K562 (cell line): ENCODE measurements at regions not wholly inside any gene's neighbourhood (a gene's known extent, or its start where the extent isn't known, plus 50 kb on each side); places are given as distances from the start of the nearest gene placed in this dataset.

Experiments
- ATAC-seq: fragments of 200-7000 bp; cut with Tn5 transposase; 3 replicates; pipeline ENCODE4 v1.9.1; 2020; ENCODE audit warnings: moderate library complexity
- BruUV-seq: library from RNA; stranded (reverse); fragments of 400-500 nt; replicated peaks from 2 replicates; lab custom pipeline; 2021; lab: Mats Ljungman, UMichigan
- CTCF ChIA-PET: fragments of 300-600 bp; formaldehyde crosslinking; extraction: SDS; loops from one replicate; lab custom pipeline; 2021; ENCODE audit warnings: low intra/inter-chr PET ratio; lab: Yijun Ruan, JAX
- POLR2A ChIA-PET: fragments of 300-600, 350-650 bp; sonication (Branson Sonifier 250); formaldehyde crosslinking; extraction: SDS; loops from one replicate; lab custom pipeline; 2021; ENCODE audit warnings: antibody characterized with exemption, inconsistent platforms; lab: Yijun Ruan, JAX
- DNase-seq, 4 experiments: peaks; one replicate each; pipeline versions ENCODE4 v3.0.0 to v3.0.0-alpha.2; 2011 to 2018; ENCODE audit warnings: low spot score in 3 of 4, mixed read lengths in 3 of 4; ENCODE audit errors: extremely low read depth in 1 of 4
- FAIRE-seq: peaks from 2 replicates; lab custom pipeline; 2011; peaks lifted over from hg19 to GRCh38; lab: Jason Lieb, UNC
- H2AFZ ChIP-seq: 2 replicates; pipeline ENCODE4 v1.6.0; 2011; ENCODE audit warnings: low read depth, low read length, control low read depth, inconsistent platforms
- H3K27ac ChIP-seq: fragments of 200-600 bp; 3 replicates; pipeline ENCODE4 v1.8.0; 2011; ENCODE audit warnings: low read depth, mild to moderate bottlenecking, control low read depth, inconsistent platforms, low read length, moderate library complexity, mixed read lengths; ENCODE audit errors: extremely low read depth
- H3K27me3 ChIP-seq, 2 experiments: fragments of 300-600 bp in 1 of 2; 2 replicates in 1 of 2; 3 replicates in 1 of 2; pipeline versions ENCODE4 v1.6.0 to v1.8.0; 2011; ENCODE audit warnings: inconsistent platforms in 2 of 2, low read length in 2 of 2, mild to moderate bottlenecking in 1 of 2, mixed read lengths in 1 of 2, moderate library complexity in 1 of 2; ENCODE audit not compliant: control insufficient read depth in 2 of 2, insufficient read depth in 2 of 2
- H3K36me3 ChIP-seq: fragments of 300-600 bp; 3 replicates; pipeline ENCODE4 v1.8.0; 2011; ENCODE audit warnings: mild to moderate bottlenecking, low read length, inconsistent platforms; ENCODE audit not compliant: control insufficient read depth, insufficient read depth
- H3K4me1 ChIP-seq, 2 experiments: fragments of 200-600 bp in 1 of 2; replicated peaks in 1 of 2; 2 replicates in 1 of 2; 3 replicates in 1 of 2; pipeline versions ENCODE4 v1.5.1 to v1.8.0; 2011; ENCODE audit warnings: inconsistent platforms in 2 of 2, low read length in 2 of 2, mild to moderate bottlenecking in 1 of 2, mixed read lengths in 1 of 2, moderate library complexity in 1 of 2; ENCODE audit not compliant: control insufficient read depth in 2 of 2, insufficient read depth in 2 of 2
- H3K4me2 ChIP-seq: 2 replicates; pipeline ENCODE4 v1.6.1; 2011; ENCODE audit warnings: low read length, control low read depth, inconsistent platforms, mixed read lengths; ENCODE audit not compliant: insufficient read depth
- H3K4me3 ChIP-seq: fragments of 200-600 bp; sonication (generic), shearing (Covaris generic); 2 replicates; pipeline ENCODE4 v1.5.1; 2016; ENCODE audit warnings: control low read depth, inconsistent platforms
- H3K79me2 ChIP-seq: fragments of 200-600 bp; 3 replicates; pipeline ENCODE4 v1.8.0; 2011; ENCODE audit warnings: low read length, inconsistent platforms; ENCODE audit not compliant: control insufficient read depth, insufficient read depth
- H3K9ac ChIP-seq, 2 experiments: 2 replicates each; pipeline versions ENCODE4 v1.6.0 to v1.6.1; 2011; ENCODE audit warnings: low read depth in 2 of 2, low read length in 2 of 2, control low read depth in 1 of 2, inconsistent platforms in 1 of 2, mild to moderate bottlenecking in 1 of 2, mixed read lengths in 1 of 2; ENCODE audit not compliant: insufficient read depth in 1 of 2
- H3K9me1 ChIP-seq: one replicate; pipeline ENCODE4 v1.6.0; 2011; ENCODE audit warnings: inconsistent platforms, mild to moderate bottlenecking, low read length, moderate library complexity; ENCODE audit not compliant: control insufficient read depth, insufficient read depth
- H3K9me3 ChIP-seq: replicated peaks from 2 replicates; pipeline ENCODE4 v1.5.1; 2011; ENCODE audit warnings: low read depth, low read length, inconsistent platforms; ENCODE audit not compliant: control insufficient read depth, insufficient read depth
- H4K20me1 ChIP-seq: replicated peaks from 2 replicates; pipeline ENCODE4 v1.6.1; 2011; ENCODE audit warnings: low read length, inconsistent platforms, mixed read lengths; ENCODE audit not compliant: control insufficient read depth, insufficient read depth
- ETS2 ChIP-seq: IDR thresholded peaks from 2 replicates; pipeline ENCODE4 v1.6.1; 2016; ENCODE audit warnings: borderline replicate concordance, missing genetic modification characterization, mild to moderate bottlenecking, moderate library complexity, missing compliant biosample characterization; ENCODE audit not compliant: poor library complexity, severe bottlenecking
- ILF3 ChIP-seq: fragments of 450-650 bp; IDR thresholded peaks from 2 replicates; pipeline ENCODE4 v1.6.1; 2018; ENCODE audit warnings: antibody characterized with exemption, mild to moderate bottlenecking, moderate library complexity, borderline replicate concordance
- POLR2H ChIP-seq: IDR thresholded peaks from 2 replicates; pipeline ENCODE4 v1.6.1; 2016; ENCODE audit warnings: missing genetic modification characterization, low read depth, mild to moderate bottlenecking, control low read depth, missing compliant biosample characterization, moderate library complexity
- RBM17 ChIP-seq: fragments of 200-400 bp; formaldehyde crosslinking; IDR thresholded peaks from 2 replicates; pipeline ENCODE4 v1.6.1; 2017; ENCODE audit warnings: low read depth, mild to moderate bottlenecking, low read length, borderline replicate concordance
- SIN3A ChIP-seq, 2 experiments: fragments of 150-350 bp in 1 of 2; IDR thresholded peaks; 2 replicates each; pipeline ENCODE4 v1.6.1; 2011 to 2016; ENCODE audit warnings: borderline replicate concordance in 2 of 2, low read depth in 2 of 2, low read length in 2 of 2, mild to moderate bottlenecking in 2 of 2, moderate library complexity in 2 of 2; ENCODE audit not compliant: control insufficient read depth in 1 of 2
- WGBS: fragments of 100-300 bp; shearing (Covaris generic); methylation state at CpG from one replicate; pipeline ENCODE4 v1.1.6; 2016; ENCODE audit warnings: low coverage, mixed read lengths; ENCODE audit not compliant: insufficient coverage; ENCODE audit errors: missing lambda C conversion rate; 5-methylcytosine and 5-hydroxymethylcytosine counted together
- in situ Hi-C: fragments of 300-500 bp; cut with MboI; formaldehyde crosslinking; loops from 4 replicates; pipeline ENCODE4 v1.15.0; 2018; ENCODE audit warnings: inconsistent platforms, mixed read lengths
- intact Hi-C: fragments of 100-400 bp; cut with micrococcal nuclease; formaldehyde crosslinking; loops from 2 replicates; pipeline ENCODE4 v1.14.2; 2022
- TF ChIP-seq, protein P1 (sequence below), 3 experiments: IDR thresholded peaks in 2 of 3; conservative IDR thresholded peaks in 1 of 3; 2 replicates each; pipeline ENCODE4 v1.5.1; 2011 to 2012; ENCODE audit warnings: low read length in 3 of 3, mild to moderate bottlenecking in 3 of 3, control low read depth in 2 of 3, improper control_type of control experiment in 1 of 3, inconsistent platforms in 1 of 3, low read depth in 1 of 3, mixed read lengths in 1 of 3, moderate library complexity in 1 of 3; ENCODE audit not compliant: insufficient read depth in 2 of 3

DNA sequence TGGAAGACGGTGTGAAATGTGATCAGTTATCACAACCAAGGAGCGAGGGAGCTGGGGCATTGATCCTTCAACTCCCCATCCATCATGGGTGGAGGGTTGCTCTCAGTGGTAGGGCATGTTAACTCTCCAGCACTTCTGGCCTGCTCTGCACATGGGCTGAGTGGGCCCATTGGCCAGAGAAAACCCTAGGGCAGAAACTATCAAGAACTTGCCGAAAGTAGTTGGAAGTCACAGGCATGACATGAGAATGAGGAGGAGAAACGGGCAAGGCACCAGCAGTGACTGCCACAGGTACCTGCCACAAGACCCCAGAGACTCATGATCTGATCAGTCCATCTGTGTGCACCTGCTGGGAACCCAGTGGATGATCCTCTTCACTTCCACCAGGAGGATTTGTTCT, 50.9 kb upstream of the CXCL14 start:
- 7% methylated on average over 4 of the region's 4 CpGs for WGBS
- no peak overlapping the region for H3K4me3 ChIP-seq
- POLR2A ChIA-PET = no interaction called here

More for the DNA sequence above, 50.9 kb upstream of the CXCL14 start:
- Histone ChIP-seq H3K9me1 (no peaks in the 10 kb centered on the region), H4K20me1 (no peaks in the 10 kb centered on the region; the same call in 1 of the 2 replicates), H3K9me3 (no peaks in the 10 kb centered on the region), H3K27ac (no peak overlapping the region), H3K4me2 (no peak overlapping the region), H3K36me3 (no peaks in the 10 kb centered on the region), H3K4me1 (no peaks in the 10 kb centered on the region), H3K79me2 (no peaks in the 10 kb centered on the region), H3K9ac (no peak overlapping the region)
- no TSS peak for BruUV-seq
- FAIRE-seq = no peak
- no peak for ATAC-seq
- no peak for DNase-seq
- in situ Hi-C loops (no loop called here), intact Hi-C loops (no loop called here)
- TF ChIP-seq ETS2 (tag) (no peak), SIN3A (IDR thresholded peaks at IDR 0.05; ENCODE audit: borderline replicate concordance in 2 of 2, control insufficient read depth in 1 of 2, low read depth in 2 of 2, low read length in 2 of 2) (no peak), ILF3 (no peak), RBM17 (no peak), POLR2H (tag) (no peak)
- TF ChIP-seq, protein P1, sequence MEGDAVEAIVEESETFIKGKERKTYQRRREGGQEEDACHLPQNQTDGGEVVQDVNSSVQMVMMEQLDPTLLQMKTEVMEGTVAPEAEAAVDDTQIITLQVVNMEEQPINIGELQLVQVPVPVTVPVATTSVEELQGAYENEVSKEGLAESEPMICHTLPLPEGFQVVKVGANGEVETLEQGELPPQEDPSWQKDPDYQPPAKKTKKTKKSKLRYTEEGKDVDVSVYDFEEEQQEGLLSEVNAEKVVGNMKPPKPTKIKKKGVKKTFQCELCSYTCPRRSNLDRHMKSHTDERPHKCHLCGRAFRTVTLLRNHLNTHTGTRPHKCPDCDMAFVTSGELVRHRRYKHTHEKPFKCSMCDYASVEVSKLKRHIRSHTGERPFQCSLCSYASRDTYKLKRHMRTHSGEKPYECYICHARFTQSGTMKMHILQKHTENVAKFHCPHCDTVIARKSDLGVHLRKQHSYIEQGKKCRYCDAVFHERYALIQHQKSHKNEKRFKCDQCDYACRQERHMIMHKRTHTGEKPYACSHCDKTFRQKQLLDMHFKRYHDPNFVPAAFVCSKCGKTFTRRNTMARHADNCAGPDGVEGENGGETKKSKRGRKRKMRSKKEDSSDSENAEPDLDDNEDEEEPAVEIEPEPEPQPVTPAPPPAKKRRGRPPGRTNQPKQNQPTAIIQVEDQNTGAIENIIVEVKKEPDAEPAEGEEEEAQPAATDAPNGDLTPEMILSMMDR (IDR thresholded peaks at IDR 0.05 in 2 of 3, conservative IDR thresholded peaks at IDR 0.05 in 1 of 3; ENCODE audit: insufficient read depth in 2 of 3, low read depth in 1 of 3, low read length in 3 of 3) = no peak
- TF ChIP-seq, all 486 proteins: peak for 0
- H3K27me3 ChIP-seq = peaks cover 0 to 27% of the 10 kb centered on the region in 2 experiments; a peak in 2 of 5 replicates
- H2AFZ ChIP-seq = no peak overlapping the region
- CTCF ChIA-PET = no interaction called here
